Testis (tissue), 2 donors: ENCODE measurements at regions not wholly inside any gene's neighbourhood (a gene's known extent, or its start where the extent isn't known, plus 50 kb on each side); places are given as distances from the start of the nearest gene placed in this dataset.

Experiments
- DNase-seq: peaks from one replicate; pipeline ENCODE4 v3.0.0-alpha.2; 2019
- H3K27ac ChIP-seq, 2 donors: fragments of 200-600 bp; sonication (generic); one replicate each; pipeline ENCODE4 v1.5.1; 2019
- H3K27me3 ChIP-seq: fragments of 200-600 bp; sonication (generic); one replicate; pipeline ENCODE4 v1.5.1; 2019
- H3K36me3 ChIP-seq: fragments of 200-600 bp; sonication (generic); one replicate; pipeline ENCODE4 v1.5.1; 2017; ENCODE audit warnings: low read depth; ENCODE audit errors: missing control alignments
- H3K4me1 ChIP-seq: fragments of 200-600 bp; sonication (generic); one replicate; pipeline ENCODE4 v1.5.1; 2019
- H3K4me3 ChIP-seq, 2 donors: fragments of 200-600 bp; sonication (generic); one replicate each; pipeline ENCODE4 v1.5.1; 2017 to 2019
- H3K9me3 ChIP-seq: fragments of 200-600 bp; sonication (generic); one replicate; pipeline ENCODE4 v1.5.1; 2017
- POLR2A ChIP-seq: fragments of 450-650 bp; IDR thresholded peaks from one replicate; pipeline ENCODE4 v1.6.1; 2017; ENCODE audit warnings: antibody characterized with exemption, mild to moderate bottlenecking, moderate library complexity
- WGBS, 2 donors: methylation state at CpG; one replicate each; pipeline ENCODE4 v1.1.5; 2018; 5-methylcytosine and 5-hydroxymethylcytosine counted together
- intact Hi-C: fragments of 100-400 bp; cut with DNase I; formaldehyde crosslinking; loops from one replicate; pipeline ENCODE4 v1.15.1; 2023; ENCODE audit warnings: low total_unique reads
- TF ChIP-seq, protein P1 (sequence below), 3 experiments: fragments of 450-650 bp in 2 of 3; fragments of 200-600 bp in 1 of 3; sonication (generic) in 1 of 3; IDR thresholded peaks; one replicate each; pipeline ENCODE4 v1.5.1; 2016 to 2019; ENCODE audit warnings: antibody characterized with exemption in 3 of 3, mild to moderate bottlenecking in 2 of 3, moderate library complexity in 1 of 3

GRCh38 chr6:8238773-8239683, 136.7 kb upstream of the EEF1E1 start:
- H3K4me3 ChIP-seq: no peak overlapping the region
- no peak overlapping the region for H3K27ac ChIP-seq
- TF ChIP-seq, protein P1, sequence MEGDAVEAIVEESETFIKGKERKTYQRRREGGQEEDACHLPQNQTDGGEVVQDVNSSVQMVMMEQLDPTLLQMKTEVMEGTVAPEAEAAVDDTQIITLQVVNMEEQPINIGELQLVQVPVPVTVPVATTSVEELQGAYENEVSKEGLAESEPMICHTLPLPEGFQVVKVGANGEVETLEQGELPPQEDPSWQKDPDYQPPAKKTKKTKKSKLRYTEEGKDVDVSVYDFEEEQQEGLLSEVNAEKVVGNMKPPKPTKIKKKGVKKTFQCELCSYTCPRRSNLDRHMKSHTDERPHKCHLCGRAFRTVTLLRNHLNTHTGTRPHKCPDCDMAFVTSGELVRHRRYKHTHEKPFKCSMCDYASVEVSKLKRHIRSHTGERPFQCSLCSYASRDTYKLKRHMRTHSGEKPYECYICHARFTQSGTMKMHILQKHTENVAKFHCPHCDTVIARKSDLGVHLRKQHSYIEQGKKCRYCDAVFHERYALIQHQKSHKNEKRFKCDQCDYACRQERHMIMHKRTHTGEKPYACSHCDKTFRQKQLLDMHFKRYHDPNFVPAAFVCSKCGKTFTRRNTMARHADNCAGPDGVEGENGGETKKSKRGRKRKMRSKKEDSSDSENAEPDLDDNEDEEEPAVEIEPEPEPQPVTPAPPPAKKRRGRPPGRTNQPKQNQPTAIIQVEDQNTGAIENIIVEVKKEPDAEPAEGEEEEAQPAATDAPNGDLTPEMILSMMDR (IDR thresholded peaks at IDR 0.05): no peak
- no peak for TF ChIP-seq POLR2A
- no peak for DNase-seq
- intact Hi-C loops: no loop called here
- no peaks in the 10 kb centered on the region for H3K9me3 ChIP-seq
- no peaks in the 10 kb centered on the region for H3K27me3 ChIP-seq
- no peaks in the 10 kb centered on the region for H3K4me1 ChIP-seq
- WGBS, 2 donors: 38 to 54% methylated on average over 10 of the region's 10 CpGs
- H3K36me3 ChIP-seq: no peaks in the 10 kb centered on the region

- intact Hi-C loops: no loop called here
- WGBS, 2 donors: 55 to 63% methylated on average over 3 of the region's 3 CpGs
- Histone ChIP-seq H3K4me3 (no peak overlapping the region), H3K27ac (no peak overlapping the region), H3K27me3 (no peaks in the 10 kb centered on the region), H3K9me3 (no peaks in the 10 kb centered on the region), H3K4me1 (no peaks in the 10 kb centered on the region), H3K36me3 (no peaks in the 10 kb centered on the region)
- TF ChIP-seq POLR2A: no peak
- TF ChIP-seq, protein P1 (IDR thresholded peaks at IDR 0.05): no peak
- no peak for DNase-seq
Measured at GRCh38 chr6:8237668-8238067, 135.3 kb upstream of the EEF1E1 start.

- DNase-seq: no peak
- Histone ChIP-seq H3K4me3 (no peak overlapping the region), H3K27ac (no peak overlapping the region), H3K36me3 (no peaks in the 10 kb centered on the region), H3K9me3 (no peaks in the 10 kb centered on the region), H3K4me1 (no peaks in the 10 kb centered on the region), H3K27me3 (no peaks in the 10 kb centered on the region)
- 71 to 82% methylated on average over 4 of the region's 4 CpGs for WGBS, 2 donors
- intact Hi-C loops: no loop called here
- TF ChIP-seq POLR2A: no peak
- TF ChIP-seq, protein P1 (IDR thresholded peaks at IDR 0.05): no peak
Measured at GRCh38 chr6:8236956-8237355, 134.6 kb upstream of the EEF1E1 start.

GRCh38 chr6:8234321-8234720, 132.0 kb upstream of the EEF1E1 start:
- no peak overlapping the region for H3K27ac ChIP-seq
- H3K4me1 ChIP-seq: no peaks in the 10 kb centered on the region
- DNase-seq: no peak
- TF ChIP-seq POLR2A: no peak
- TF ChIP-seq, protein P1 (IDR thresholded peaks at IDR 0.05): no peak
- H3K9me3 ChIP-seq: no peaks in the 10 kb centered on the region
- H3K36me3 ChIP-seq: no peaks in the 10 kb centered on the region
- no peaks in the 10 kb centered on the region for H3K27me3 ChIP-seq
- no peak overlapping the region for H3K4me3 ChIP-seq
- 86 to 90% methylated on average over 7 of the region's 7 CpGs for WGBS, 2 donors
- intact Hi-C loops: no loop called here

DNA sequence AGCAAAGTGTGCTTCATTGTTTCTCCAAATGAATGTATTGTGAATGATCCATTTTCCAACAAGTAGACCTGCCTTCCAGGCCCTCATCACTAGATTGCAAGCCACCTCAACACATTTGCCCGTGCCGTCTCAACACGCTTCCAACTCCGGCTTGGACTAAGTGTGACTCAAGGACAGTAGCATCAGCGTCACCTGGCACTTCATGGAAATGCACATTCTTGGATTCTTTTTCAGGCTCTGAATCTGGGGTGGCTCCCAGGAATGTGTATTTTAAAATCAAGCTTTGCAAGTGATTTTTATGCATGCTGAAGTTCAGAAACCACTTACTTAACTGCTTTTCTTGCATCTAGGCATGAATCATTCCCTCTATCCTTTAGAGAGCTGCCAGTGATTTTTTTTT, 129.6 kb upstream of the EEF1E1 start:
- Histone ChIP-seq H3K4me3 (no peak overlapping the region), H3K27ac (no peak overlapping the region), H3K27me3 (no peaks in the 10 kb centered on the region), H3K4me1 (no peaks in the 10 kb centered on the region), H3K36me3 (no peaks in the 10 kb centered on the region), H3K9me3 (no peaks in the 10 kb centered on the region)
- TF ChIP-seq POLR2A: no peak
- TF ChIP-seq, protein P1 (IDR thresholded peaks at IDR 0.05): no peak
- DNase-seq: no peak
- WGBS, 2 donors: 87 to 98% methylated on average over 5 of the region's 5 CpGs
- intact Hi-C loops: no loop called here
